Fibroblast of lung (primary cell): ENCODE measurements at regions not wholly inside any gene's neighbourhood (a gene's known extent, or its start where the extent isn't known, plus 50 kb on each side); places are given as distances from the start of the nearest gene placed in this dataset.

ENCODE experiments used
- DNase-seq, 2 donors: peaks; one replicate each; pipeline versions ENCODE4 v3.0.0 to v3.0.0-alpha.2; 2010; ENCODE audit warnings: low read depth in 2 of 2
- H2AFZ ChIP-seq: 2 replicates; pipeline ENCODE4 v1.5.1; 2012; ENCODE audit warnings: low read length, control low read depth, inconsistent platforms
- H3K27ac ChIP-seq: 2 replicates; pipeline ENCODE4 v1.5.1; 2011; ENCODE audit warnings: low read length, control low read depth; ENCODE audit not compliant: insufficient read depth
- H3K27me3 ChIP-seq: 2 replicates; pipeline ENCODE4 v1.5.1; 2011; ENCODE audit warnings: mild to moderate bottlenecking, low read length; ENCODE audit not compliant: control insufficient read depth, insufficient read depth
- H3K36me3 ChIP-seq: 2 replicates; pipeline ENCODE4 v1.5.1; 2011; ENCODE audit warnings: low read length; ENCODE audit not compliant: control insufficient read depth, insufficient read depth
- H3K4me1 ChIP-seq: 2 replicates; pipeline ENCODE4 v1.5.1; 2011; ENCODE audit warnings: low read length; ENCODE audit not compliant: control insufficient read depth, insufficient read depth; ENCODE audit errors: extremely low read depth
- H3K4me2 ChIP-seq: 2 replicates; pipeline ENCODE4 v1.5.1; 2011; ENCODE audit warnings: low read length, control low read depth; ENCODE audit not compliant: insufficient read depth; ENCODE audit errors: extremely low read depth
- H3K4me3 ChIP-seq, 4 experiments: fragments of 200-600 bp in 1 of 4; sonication (generic) in 1 of 4; replicated peaks in 1 of 4; 2 replicates each; pipeline ENCODE4 v1.5.1; 2011 to 2016; ENCODE audit warnings: low read length in 4 of 4, low read depth in 3 of 4, mild to moderate bottlenecking in 3 of 4, control low read depth in 2 of 4, inconsistent platforms in 1 of 4, mixed read lengths in 1 of 4; ENCODE audit not compliant: insufficient read depth in 1 of 4; ENCODE audit errors: control extremely low read depth in 1 of 4
- H3K79me2 ChIP-seq: 2 replicates; pipeline ENCODE4 v1.5.1; 2012; ENCODE audit warnings: mild to moderate bottlenecking, low read length, inconsistent platforms; ENCODE audit not compliant: control insufficient read depth, insufficient read depth
- H3K9ac ChIP-seq: 2 replicates; pipeline ENCODE4 v1.5.1; 2011; ENCODE audit warnings: mild to moderate bottlenecking, low read length, control low read depth; ENCODE audit not compliant: insufficient read depth
- H3K9me3 ChIP-seq: 2 replicates; pipeline ENCODE4 v1.5.1; 2012; ENCODE audit warnings: low read depth, low read length; ENCODE audit not compliant: control insufficient read depth, insufficient read depth
- H4K20me1 ChIP-seq: 2 replicates; pipeline ENCODE4 v1.5.1; 2011; ENCODE audit warnings: low read length; ENCODE audit not compliant: control insufficient read depth, insufficient read depth; ENCODE audit errors: extremely low read depth
- EZH2 ChIP-seq: IDR thresholded peaks from 2 replicates; pipeline ENCODE4 v1.5.1; 2012; ENCODE audit warnings: low read length, control low read depth, mild to moderate bottlenecking; ENCODE audit errors: missing control alignments
- TF ChIP-seq, protein P1 (sequence below), 2 donors: IDR thresholded peaks in 1 of 2; conservative IDR thresholded peaks in 1 of 2; 1 replicate in 1 of 2; 2 replicates in 1 of 2; pipeline ENCODE4 v1.5.1; 2011 to 2012; ENCODE audit warnings: low read length in 2 of 2, control low read depth in 1 of 2, inconsistent platforms in 1 of 2, low read depth in 1 of 2, mild to moderate bottlenecking in 1 of 2

DNA sequence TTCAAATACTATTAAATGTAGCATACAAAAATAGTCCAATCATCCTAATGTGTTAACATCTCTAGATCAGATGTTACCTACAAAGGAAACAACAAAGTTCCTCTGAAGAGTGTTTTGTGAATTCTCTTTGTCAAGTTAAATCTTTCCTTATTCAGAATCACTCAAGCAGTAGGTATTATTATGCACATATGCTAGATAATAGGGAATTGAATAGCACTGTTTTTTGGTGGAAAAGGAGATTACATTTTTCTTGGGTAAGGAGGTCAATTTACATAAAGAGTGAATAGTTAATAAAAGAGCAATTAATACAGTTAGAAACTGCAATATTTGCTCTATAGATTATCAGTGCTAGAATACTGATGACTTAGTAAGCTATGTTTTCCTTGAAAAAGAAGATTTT lies 130.7 kb downstream of the BTC start:
- no peak overlapping the region for H2AFZ ChIP-seq
- H3K4me1 ChIP-seq = peaks cover 3% of the 10 kb centered on the region
- no peaks in the 10 kb centered on the region for H3K9me3 ChIP-seq
- H3K4me3 ChIP-seq = no peak overlapping the region
- no peaks in the 10 kb centered on the region for H3K36me3 ChIP-seq
- H4K20me1 ChIP-seq = no peaks in the 10 kb centered on the region
- no peak for TF ChIP-seq EZH2
- TF ChIP-seq, protein P1, sequence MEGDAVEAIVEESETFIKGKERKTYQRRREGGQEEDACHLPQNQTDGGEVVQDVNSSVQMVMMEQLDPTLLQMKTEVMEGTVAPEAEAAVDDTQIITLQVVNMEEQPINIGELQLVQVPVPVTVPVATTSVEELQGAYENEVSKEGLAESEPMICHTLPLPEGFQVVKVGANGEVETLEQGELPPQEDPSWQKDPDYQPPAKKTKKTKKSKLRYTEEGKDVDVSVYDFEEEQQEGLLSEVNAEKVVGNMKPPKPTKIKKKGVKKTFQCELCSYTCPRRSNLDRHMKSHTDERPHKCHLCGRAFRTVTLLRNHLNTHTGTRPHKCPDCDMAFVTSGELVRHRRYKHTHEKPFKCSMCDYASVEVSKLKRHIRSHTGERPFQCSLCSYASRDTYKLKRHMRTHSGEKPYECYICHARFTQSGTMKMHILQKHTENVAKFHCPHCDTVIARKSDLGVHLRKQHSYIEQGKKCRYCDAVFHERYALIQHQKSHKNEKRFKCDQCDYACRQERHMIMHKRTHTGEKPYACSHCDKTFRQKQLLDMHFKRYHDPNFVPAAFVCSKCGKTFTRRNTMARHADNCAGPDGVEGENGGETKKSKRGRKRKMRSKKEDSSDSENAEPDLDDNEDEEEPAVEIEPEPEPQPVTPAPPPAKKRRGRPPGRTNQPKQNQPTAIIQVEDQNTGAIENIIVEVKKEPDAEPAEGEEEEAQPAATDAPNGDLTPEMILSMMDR (conservative IDR thresholded peaks at IDR 0.05 in 1 of 2, IDR thresholded peaks at IDR 0.05 in 1 of 2; ENCODE audit: low read depth in 1 of 2, low read length in 2 of 2) = no peak
- no peak overlapping the region for H3K4me2 ChIP-seq
- no peaks in the 10 kb centered on the region for H3K27me3 ChIP-seq
- DNase-seq = no peak
- no peak overlapping the region for H3K27ac ChIP-seq
- H3K9ac ChIP-seq = no peak overlapping the region
- H3K79me2 ChIP-seq = no peaks in the 10 kb centered on the region

DNA sequence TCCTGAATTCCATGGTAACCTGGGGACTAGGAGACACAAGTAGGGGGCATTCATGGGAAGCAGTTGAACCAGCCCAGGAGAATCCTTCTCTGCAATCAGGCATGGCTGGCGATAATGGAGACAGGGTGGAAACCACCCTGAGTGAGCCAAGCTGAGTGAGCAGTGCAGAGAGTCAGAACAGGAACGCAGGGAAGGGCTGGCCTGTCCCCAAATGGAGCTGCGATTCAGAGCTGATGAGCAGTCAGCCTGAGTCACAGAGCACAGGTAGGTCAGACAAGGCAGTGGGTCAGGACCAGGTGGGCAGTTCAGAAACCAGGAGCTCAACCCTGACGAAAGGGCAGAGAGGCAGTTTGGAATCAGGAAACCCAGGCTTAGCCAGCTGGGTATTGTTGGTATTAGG lies 129.0 kb downstream of the BTC start:
- Histone ChIP-seq H3K9ac (no peak overlapping the region), H4K20me1 (no peaks in the 10 kb centered on the region), H3K27ac (no peak overlapping the region), H2AFZ (no peak overlapping the region), H3K4me3 (no peak overlapping the region), H3K4me1 (no peaks in the 10 kb centered on the region), H3K27me3 (no peaks in the 10 kb centered on the region), H3K79me2 (no peaks in the 10 kb centered on the region), H3K9me3 (no peaks in the 10 kb centered on the region), H3K36me3 (no peaks in the 10 kb centered on the region), H3K4me2 (no peak overlapping the region)
- TF ChIP-seq EZH2 = no peak
- DNase-seq = no peak

DNA sequence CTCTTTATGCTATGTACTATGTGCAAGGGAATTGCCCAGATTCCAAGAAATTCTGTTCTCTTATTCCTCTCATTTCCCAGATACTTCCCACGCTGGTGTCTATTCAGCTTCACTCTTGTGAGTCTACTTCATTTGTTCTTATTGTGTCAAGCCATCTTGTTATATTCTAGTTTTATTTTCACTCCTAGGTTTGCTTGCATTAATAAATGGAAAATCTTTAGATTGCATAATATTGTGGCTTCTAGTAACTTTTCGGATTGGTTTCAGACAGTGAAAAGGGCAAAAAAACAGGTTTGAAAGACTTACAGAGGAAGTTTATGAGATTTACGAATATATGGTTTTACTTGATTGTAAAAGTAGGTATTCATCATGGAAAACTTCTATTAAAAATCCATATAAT lies 128.4 kb downstream of the BTC start:
- Histone ChIP-seq H3K4me3 (no peak overlapping the region), H3K4me1 (no peaks in the 10 kb centered on the region), H3K79me2 (no peaks in the 10 kb centered on the region), H2AFZ (no peak overlapping the region), H3K9ac (no peak overlapping the region), H3K36me3 (no peaks in the 10 kb centered on the region), H4K20me1 (no peaks in the 10 kb centered on the region), H3K27me3 (no peaks in the 10 kb centered on the region), H3K27ac (no peak overlapping the region), H3K9me3 (no peaks in the 10 kb centered on the region), H3K4me2 (no peak overlapping the region)
- no peak for DNase-seq
- TF ChIP-seq, protein P1 (conservative IDR thresholded peaks at IDR 0.05 in 1 of 2, IDR thresholded peaks at IDR 0.05 in 1 of 2; ENCODE audit: low read depth in 1 of 2, low read length in 2 of 2) = no peak
- no peak for TF ChIP-seq EZH2

DNA sequence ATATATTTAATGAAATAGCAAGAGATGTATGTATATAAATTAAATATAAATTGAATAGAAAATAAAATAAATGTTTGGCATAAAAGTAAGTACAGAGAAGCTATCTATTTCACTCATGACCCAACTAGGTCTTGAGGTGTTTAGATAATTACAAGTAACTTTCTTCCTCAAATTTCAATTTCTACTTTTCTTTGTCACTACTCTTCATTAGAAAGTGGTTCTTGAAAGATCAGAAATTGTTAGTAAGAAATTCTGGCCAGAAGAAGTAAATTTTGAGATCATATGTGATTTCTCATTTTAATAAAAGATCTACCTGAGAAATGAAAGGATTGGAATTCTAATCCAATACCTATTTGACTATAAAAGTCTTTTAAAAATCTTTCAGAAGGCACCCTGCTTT lies 126.9 kb downstream of the BTC start:
- no peak for DNase-seq
- no peaks in the 10 kb centered on the region for H3K27me3 ChIP-seq
- H3K36me3 ChIP-seq = no peaks in the 10 kb centered on the region
- no peak overlapping the region for H3K9ac ChIP-seq
- TF ChIP-seq, protein P1 (conservative IDR thresholded peaks at IDR 0.05 in 1 of 2, IDR thresholded peaks at IDR 0.05 in 1 of 2; ENCODE audit: low read depth in 1 of 2, low read length in 2 of 2) = no peak
- TF ChIP-seq EZH2 = no peak
- H3K79me2 ChIP-seq = no peaks in the 10 kb centered on the region
- H3K9me3 ChIP-seq = no peaks in the 10 kb centered on the region
- H2AFZ ChIP-seq = no peak overlapping the region
- H3K4me1 ChIP-seq = no peaks in the 10 kb centered on the region
- no peaks in the 10 kb centered on the region for H4K20me1 ChIP-seq
- no peak overlapping the region for H3K4me2 ChIP-seq
- H3K4me3 ChIP-seq = no peak overlapping the region
- no peak overlapping the region for H3K27ac ChIP-seq
